GM12891 (cell line): ENCODE measurements at regions not wholly inside any gene's neighbourhood (a gene's known extent, or its start where the extent isn't known, plus 50 kb on each side); places are given as distances from the start of the nearest gene placed in this dataset.

Experiments
- POLR2A ChIP-seq: IDR thresholded peaks from 2 replicates; pipeline ENCODE4 v1.6.1; 2011; ENCODE audit warnings: low read depth, low read length, control low read depth
- POLR2AphosphoS5 ChIP-seq: IDR thresholded peaks from 2 replicates; pipeline ENCODE4 v1.6.1; 2011; ENCODE audit warnings: low read depth, low read length, control low read depth

DNA sequence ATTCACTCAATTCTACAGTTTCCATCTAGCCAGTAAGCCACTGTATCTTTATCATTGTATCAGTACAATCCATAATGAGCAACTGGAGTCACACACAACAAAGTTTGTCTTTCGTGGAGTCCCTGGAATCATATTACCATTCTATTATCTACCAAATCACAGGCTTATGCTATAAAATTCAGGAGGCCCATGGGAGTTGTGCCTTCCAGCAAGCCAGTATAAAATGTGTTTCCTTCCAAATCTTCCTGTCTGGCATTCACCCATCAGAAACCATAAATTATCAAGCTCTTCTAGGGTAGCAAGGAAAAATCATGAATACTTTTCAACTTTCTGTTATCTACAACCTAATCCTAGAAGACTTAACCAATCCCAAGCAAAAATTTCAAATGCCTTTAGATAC is 1383.3 kb upstream of the PCDH7 start:
- TF ChIP-seq POLR2A (no peak), POLR2AphosphoS5 (no peak)
